CD4-positive, alpha-beta memory T cell (primary cell): ENCODE measurements at regions not wholly inside any gene's neighbourhood (a gene's known extent, or its start where the extent isn't known, plus 50 kb on each side); places are given as distances from the start of the nearest gene placed in this dataset.

Experiments used
- CTCF ChIA-PET: fragments of 350-600 bp; sonication (Branson Sonifier 250); formaldehyde crosslinking; loops from one replicate; lab custom pipeline; 2021; ENCODE audit warnings: inconsistent platforms; ENCODE audit not compliant: partially characterized antibody; lab: Charles Lee
- POLR2A ChIA-PET: fragments of 350-600 bp; sonication (Branson Sonifier 250); formaldehyde crosslinking; loops from one replicate; lab custom pipeline; 2021; ENCODE audit not compliant: partially characterized antibody; lab: Charles Lee
- DNase-seq, 5 donors: peaks; one replicate each; pipeline versions ENCODE4 v3.0.0 to v3.0.0-alpha.2; 2020 to 2022; ENCODE audit warnings: mixed read lengths in 1 of 5
- H3K27ac ChIP-seq: one replicate; pipeline ENCODE4 v1.7.0; 2013; ENCODE audit warnings: low read depth, low read length
- H3K27me3 ChIP-seq: 2 replicates; pipeline ENCODE4 v1.7.0; 2013; ENCODE audit warnings: mild to moderate bottlenecking, low read length, moderate library complexity; ENCODE audit not compliant: insufficient read depth
- H3K36me3 ChIP-seq: 2 replicates; pipeline ENCODE4 v1.7.0; 2013; ENCODE audit warnings: mild to moderate bottlenecking, low read length, moderate library complexity; ENCODE audit not compliant: insufficient read depth
- H3K4me1 ChIP-seq: 2 replicates; pipeline ENCODE4 v1.7.0; 2013; ENCODE audit warnings: mild to moderate bottlenecking, low read length, moderate library complexity; ENCODE audit not compliant: insufficient read depth
- H3K4me3 ChIP-seq, 2 donors: one replicate each; pipeline ENCODE4 v1.7.0; 2013; ENCODE audit warnings: low read length in 2 of 2, mild to moderate bottlenecking in 1 of 2
- H3K9me3 ChIP-seq, 2 donors: one replicate each; pipeline ENCODE4 v1.7.0; 2013; ENCODE audit warnings: low read length in 2 of 2, control low read depth in 1 of 2; ENCODE audit not compliant: control insufficient read depth in 1 of 2
- H3K27ac Mint-ChIP-seq, 7 donors: one replicate each; pipeline ENCODE4 v1.8.0; 2020 to 2021; ENCODE audit warnings: mixed read lengths in 7 of 7, mild to moderate bottlenecking in 6 of 7, inconsistent platforms in 3 of 7, moderate library complexity in 3 of 7
- H3K27me3 Mint-ChIP-seq, 2 donors: one replicate each; pipeline ENCODE4 v1.8.0; 2020 to 2021; ENCODE audit warnings: mixed read lengths in 2 of 2
- H3K36me3 Mint-ChIP-seq, 2 donors: one replicate each; pipeline ENCODE4 v1.8.0; 2020 to 2021; ENCODE audit warnings: mixed read lengths in 2 of 2, inconsistent platforms in 1 of 2, mild to moderate bottlenecking in 1 of 2
- H3K4me1 Mint-ChIP-seq, 4 donors: one replicate each; pipeline ENCODE4 v1.8.0; 2020 to 2021; ENCODE audit warnings: mixed read lengths in 4 of 4, mild to moderate bottlenecking in 1 of 4
- H3K4me3 Mint-ChIP-seq, 8 donors: one replicate each; pipeline ENCODE4 v1.8.0; 2020 to 2021; ENCODE audit warnings: mixed read lengths in 8 of 8, mild to moderate bottlenecking in 7 of 8, moderate library complexity in 6 of 8, inconsistent platforms in 3 of 8
- H3K9me3 Mint-ChIP-seq, 8 donors: one replicate each; pipeline ENCODE4 v1.8.0; 2020 to 2021; ENCODE audit warnings: mixed read lengths in 8 of 8, mild to moderate bottlenecking in 5 of 8, inconsistent platforms in 3 of 8, moderate library complexity in 1 of 8
- intact Hi-C: fragments of 100-400 bp; cut with micrococcal nuclease; formaldehyde crosslinking; loops from one replicate; pipeline ENCODE4 v1.15.1; 2023

DNA sequence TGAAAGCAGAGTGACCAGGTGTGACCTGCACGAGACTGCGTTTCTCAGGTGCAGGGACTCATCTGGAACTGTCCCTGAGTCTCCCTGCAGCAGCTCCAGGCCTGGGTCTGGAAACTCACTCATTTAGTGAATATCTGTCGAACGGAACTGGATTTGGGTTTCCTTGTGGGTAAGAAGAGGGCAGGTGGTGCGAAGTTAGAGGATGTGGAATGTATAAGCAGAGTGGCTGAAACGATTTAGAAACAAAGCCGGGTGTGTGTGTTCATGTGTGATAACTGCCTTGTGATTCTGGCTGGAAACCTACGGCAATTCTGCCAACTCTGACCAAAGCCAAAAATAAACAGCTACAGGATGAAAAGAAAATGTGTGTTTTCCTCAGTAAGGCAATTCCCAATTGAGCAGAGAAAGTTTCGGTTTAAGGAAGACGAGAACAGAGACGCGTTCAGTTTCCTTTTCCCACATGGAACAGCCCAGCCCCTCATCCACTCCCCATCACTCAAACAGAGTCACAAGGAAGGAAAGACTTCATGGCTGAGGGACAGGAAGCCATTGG is 130.3 kb downstream of the NSG2 start:
- H3K27ac Mint-ChIP-seq, result no peak overlapping the region
- peaks cover 0 to 4% (median 0%) of the 10 kb centered on the region in 8 donors for H3K9me3 Mint-ChIP-seq
- H3K4me3 Mint-ChIP-seq, result no peak overlapping the region

DNA sequence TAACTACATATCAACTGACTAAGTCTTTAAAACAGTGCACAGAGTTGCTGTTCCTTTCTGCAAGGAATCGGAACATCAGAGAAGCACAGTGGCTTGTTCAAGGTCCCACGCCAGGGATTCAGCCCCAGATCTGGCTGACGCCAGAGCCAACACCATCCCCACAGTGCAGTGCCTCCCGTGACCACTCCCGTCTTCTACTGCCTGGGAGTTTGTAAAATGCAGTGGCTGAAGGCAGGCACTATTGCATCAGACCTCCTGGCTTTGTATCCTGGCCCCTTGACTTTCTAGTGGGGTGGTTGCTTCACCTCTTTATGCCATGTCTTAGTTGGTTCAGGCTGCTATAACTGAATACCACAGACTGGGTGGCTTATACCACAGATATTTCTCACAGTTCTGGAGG is 131.0 kb downstream of the NSG2 start:
- Histone ChIP-seq H3K27me3 (no peaks in the 10 kb centered on the region), H3K27ac (no peak overlapping the region), H3K36me3 (no peaks in the 10 kb centered on the region), H3K4me3 (no peak overlapping the region), H3K9me3 (no peaks in the 10 kb centered on the region), H3K4me1 (no peaks in the 10 kb centered on the region)
- peaks cover 0 to 4% (median 0%) of the 10 kb centered on the region in 8 donors for H3K9me3 Mint-ChIP-seq
- no peak overlapping the region for H3K4me3 Mint-ChIP-seq
- ChIA-PET CTCF (no interaction called here), POLR2A (no interaction called here)
- H3K27ac Mint-ChIP-seq, result no peak overlapping the region
- no peaks in the 10 kb centered on the region for H3K4me1 Mint-ChIP-seq
- intact Hi-C loops, result no loop called here
- no peaks in the 10 kb centered on the region for H3K36me3 Mint-ChIP-seq
- H3K27me3 Mint-ChIP-seq, result peaks cover 4 to 11% of the 10 kb centered on the region in 2 donors
- no peak for DNase-seq

More for the DNA sequence above, 130.3 kb downstream of the NSG2 start:
- intact Hi-C loops, result no loop called here
- peaks cover 4 to 11% of the 10 kb centered on the region in 2 donors for H3K27me3 Mint-ChIP-seq
- H3K4me1 ChIP-seq, result no peaks in the 10 kb centered on the region
- H3K36me3 ChIP-seq, result no peaks in the 10 kb centered on the region
- CTCF ChIA-PET, result no interaction called here
- no peaks in the 10 kb centered on the region for H3K27me3 ChIP-seq
- no peak for DNase-seq
- H3K36me3 Mint-ChIP-seq, result no peaks in the 10 kb centered on the region
- no peaks in the 10 kb centered on the region for H3K9me3 ChIP-seq
- no peak overlapping the region for H3K27ac ChIP-seq
- no peak overlapping the region for H3K4me3 ChIP-seq
- H3K4me1 Mint-ChIP-seq, result no peaks in the 10 kb centered on the region
- POLR2A ChIA-PET, result no interaction called here

GRCh38 chr5:174177531-174177930 is 132.0 kb downstream of the NSG2 start:
- DNase-seq, result no peak
- Mint-ChIP-seq H3K4me3 (no peak overlapping the region), H3K27ac (no peak overlapping the region), H3K9me3 (peaks cover 0 to 4% (median 0%) of the 10 kb centered on the region in 8 donors), H3K27me3 (peaks cover 4 to 11% of the 10 kb centered on the region in 2 donors), H3K36me3 (no peaks in the 10 kb centered on the region), H3K4me1 (no peaks in the 10 kb centered on the region)
- no peaks in the 10 kb centered on the region for H3K27me3 ChIP-seq
- ChIA-PET POLR2A (no interaction called here), CTCF (no interaction called here)
- intact Hi-C loops, result no loop called here
- no peaks in the 10 kb centered on the region for H3K9me3 ChIP-seq
- no peak overlapping the region for H3K4me3 ChIP-seq
- no peaks in the 10 kb centered on the region for H3K36me3 ChIP-seq
- no peak overlapping the region for H3K27ac ChIP-seq
- no peaks in the 10 kb centered on the region for H3K4me1 ChIP-seq

- H3K4me1 ChIP-seq, result no peaks in the 10 kb centered on the region
- ChIA-PET POLR2A (no interaction called here), CTCF (no interaction called here)
- H3K27ac Mint-ChIP-seq, result no peak overlapping the region
- H3K9me3 Mint-ChIP-seq, result peaks cover 0 to 4% (median 0%) of the 10 kb centered on the region in 8 donors
- H3K4me3 Mint-ChIP-seq, result no peak overlapping the region
- H3K36me3 ChIP-seq, result no peaks in the 10 kb centered on the region
- H3K9me3 ChIP-seq, result no peaks in the 10 kb centered on the region
- H3K4me3 ChIP-seq, result no peak overlapping the region
- DNase-seq, result no peak
- H3K27ac ChIP-seq, result no peak overlapping the region
- H3K27me3 Mint-ChIP-seq, result peaks cover 4 to 11% of the 10 kb centered on the region in 2 donors
- no peaks in the 10 kb centered on the region for H3K27me3 ChIP-seq
- no peaks in the 10 kb centered on the region for H3K36me3 Mint-ChIP-seq
- H3K4me1 Mint-ChIP-seq, result no peaks in the 10 kb centered on the region
- intact Hi-C loops, result no loop called here
Observed at GRCh38 chr5:174177976-174178605, 132.6 kb downstream of the NSG2 start.

GRCh38 chr5:174180639-174181038 is 135.1 kb downstream of the NSG2 start:
- Histone ChIP-seq H3K4me1 (no peaks in the 10 kb centered on the region), H3K27ac (no peak overlapping the region), H3K9me3 (no peaks in the 10 kb centered on the region), H3K27me3 (no peaks in the 10 kb centered on the region), H3K4me3 (no peak overlapping the region), H3K36me3 (no peaks in the 10 kb centered on the region)
- intact Hi-C loops, result no loop called here
- CTCF ChIA-PET, result interaction anchor here (0.8 kb wide), 1 partner anchor 737 kb away, joined by 3 read pairs; no protein-coding TSS in a partner anchor
- peaks cover 0 to 4% (median 0%) of the 10 kb centered on the region in 8 donors for H3K9me3 Mint-ChIP-seq
- POLR2A ChIA-PET, result no interaction called here
- H3K27ac Mint-ChIP-seq, result no peak overlapping the region
- no peaks in the 10 kb centered on the region for H3K36me3 Mint-ChIP-seq
- no peak for DNase-seq
- no peak overlapping the region for H3K4me3 Mint-ChIP-seq
- H3K4me1 Mint-ChIP-seq, result no peaks in the 10 kb centered on the region
- peaks cover 4 to 7% of the 10 kb centered on the region in 2 donors for H3K27me3 Mint-ChIP-seq

- no peaks in the 10 kb centered on the region for H3K36me3 ChIP-seq
- H3K27me3 ChIP-seq, result no peaks in the 10 kb centered on the region
- H3K4me1 Mint-ChIP-seq, result no peaks in the 10 kb centered on the region
- ChIA-PET POLR2A (no interaction called here), CTCF (no interaction called here)
- no peak overlapping the region for H3K27ac Mint-ChIP-seq
- H3K4me3 ChIP-seq, result no peak overlapping the region
- H3K27me3 Mint-ChIP-seq, result peaks cover 0 to 4% of the 10 kb centered on the region in 2 donors
- H3K27ac ChIP-seq, result no peak overlapping the region
- peaks cover 0 to 1% (median 0%) of the 10 kb centered on the region in 8 donors for H3K9me3 Mint-ChIP-seq
- H3K36me3 Mint-ChIP-seq, result no peaks in the 10 kb centered on the region
- intact Hi-C loops, result no loop called here
- DNase-seq, result no peak
- no peak overlapping the region for H3K4me3 Mint-ChIP-seq
- H3K4me1 ChIP-seq, result no peaks in the 10 kb centered on the region
- no peaks in the 10 kb centered on the region for H3K9me3 ChIP-seq
Observed at GRCh38 chr5:174182111-174182510, 136.6 kb downstream of the NSG2 start.

- no peak overlapping the region for H3K27ac Mint-ChIP-seq
- Histone ChIP-seq H3K4me3 (no peak overlapping the region), H3K36me3 (no peaks in the 10 kb centered on the region), H3K9me3 (no peaks in the 10 kb centered on the region), H3K4me1 (no peaks in the 10 kb centered on the region), H3K27ac (no peak overlapping the region), H3K27me3 (no peaks in the 10 kb centered on the region)
- no peaks in the 10 kb centered on the region for H3K4me1 Mint-ChIP-seq
- CTCF ChIA-PET, result no interaction called here
- POLR2A ChIA-PET, result no interaction called here
- no peak overlapping the region for H3K4me3 Mint-ChIP-seq
- intact Hi-C loops, result no loop called here
- H3K9me3 Mint-ChIP-seq, result peaks cover 0 to 1% (median 0%) of the 10 kb centered on the region in 8 donors
- H3K36me3 Mint-ChIP-seq, result no peaks in the 10 kb centered on the region
- H3K27me3 Mint-ChIP-seq, result peaks cover 0 to 4% of the 10 kb centered on the region in 2 donors
- no peak for DNase-seq
Observed at GRCh38 chr5:174183701-174184100, 138.2 kb downstream of the NSG2 start.
